ENCODE measurements at regions not wholly inside any gene's neighbourhood (a gene's known extent, or its start where the extent isn't known, plus 50 kb on each side); places are given as distances from the start of the nearest gene placed in this dataset.

GRCh38 chr7:110417611-110418010 is 673.3 kb upstream of the LRRN3 start:
- 27% methylated on average over 2 of the region's 2 CpGs for WGBS (ENCODE audit: insufficient coverage, insufficient replicate concordance, low lambda C conversion rate, missing lambda C conversion rate)
- H3K27ac ChIP-seq (ENCODE audit: control insufficient read depth, insufficient read depth), result no peak overlapping the region
- H3K36me3 ChIP-seq (ENCODE audit: control insufficient read depth in 2 of 2, insufficient read depth in 2 of 2, low read length in 1 of 2), result no peaks in the 10 kb centered on the region
- no peaks in the 10 kb centered on the region for H3K79me2 ChIP-seq (ENCODE audit: control insufficient read depth, insufficient read depth, low read length)
- H4K20me1 ChIP-seq (ENCODE audit: control insufficient read depth, insufficient read depth), result no peaks in the 10 kb centered on the region
- TF ChIP-seq ETV6 (conservative IDR thresholded peaks at IDR 0.05 in 1 of 2, IDR thresholded peaks at IDR 0.05 in 1 of 2; ENCODE audit: borderline replicate concordance in 1 of 2, low read depth in 1 of 2), result no peak
- TF ChIP-seq, protein P1, sequence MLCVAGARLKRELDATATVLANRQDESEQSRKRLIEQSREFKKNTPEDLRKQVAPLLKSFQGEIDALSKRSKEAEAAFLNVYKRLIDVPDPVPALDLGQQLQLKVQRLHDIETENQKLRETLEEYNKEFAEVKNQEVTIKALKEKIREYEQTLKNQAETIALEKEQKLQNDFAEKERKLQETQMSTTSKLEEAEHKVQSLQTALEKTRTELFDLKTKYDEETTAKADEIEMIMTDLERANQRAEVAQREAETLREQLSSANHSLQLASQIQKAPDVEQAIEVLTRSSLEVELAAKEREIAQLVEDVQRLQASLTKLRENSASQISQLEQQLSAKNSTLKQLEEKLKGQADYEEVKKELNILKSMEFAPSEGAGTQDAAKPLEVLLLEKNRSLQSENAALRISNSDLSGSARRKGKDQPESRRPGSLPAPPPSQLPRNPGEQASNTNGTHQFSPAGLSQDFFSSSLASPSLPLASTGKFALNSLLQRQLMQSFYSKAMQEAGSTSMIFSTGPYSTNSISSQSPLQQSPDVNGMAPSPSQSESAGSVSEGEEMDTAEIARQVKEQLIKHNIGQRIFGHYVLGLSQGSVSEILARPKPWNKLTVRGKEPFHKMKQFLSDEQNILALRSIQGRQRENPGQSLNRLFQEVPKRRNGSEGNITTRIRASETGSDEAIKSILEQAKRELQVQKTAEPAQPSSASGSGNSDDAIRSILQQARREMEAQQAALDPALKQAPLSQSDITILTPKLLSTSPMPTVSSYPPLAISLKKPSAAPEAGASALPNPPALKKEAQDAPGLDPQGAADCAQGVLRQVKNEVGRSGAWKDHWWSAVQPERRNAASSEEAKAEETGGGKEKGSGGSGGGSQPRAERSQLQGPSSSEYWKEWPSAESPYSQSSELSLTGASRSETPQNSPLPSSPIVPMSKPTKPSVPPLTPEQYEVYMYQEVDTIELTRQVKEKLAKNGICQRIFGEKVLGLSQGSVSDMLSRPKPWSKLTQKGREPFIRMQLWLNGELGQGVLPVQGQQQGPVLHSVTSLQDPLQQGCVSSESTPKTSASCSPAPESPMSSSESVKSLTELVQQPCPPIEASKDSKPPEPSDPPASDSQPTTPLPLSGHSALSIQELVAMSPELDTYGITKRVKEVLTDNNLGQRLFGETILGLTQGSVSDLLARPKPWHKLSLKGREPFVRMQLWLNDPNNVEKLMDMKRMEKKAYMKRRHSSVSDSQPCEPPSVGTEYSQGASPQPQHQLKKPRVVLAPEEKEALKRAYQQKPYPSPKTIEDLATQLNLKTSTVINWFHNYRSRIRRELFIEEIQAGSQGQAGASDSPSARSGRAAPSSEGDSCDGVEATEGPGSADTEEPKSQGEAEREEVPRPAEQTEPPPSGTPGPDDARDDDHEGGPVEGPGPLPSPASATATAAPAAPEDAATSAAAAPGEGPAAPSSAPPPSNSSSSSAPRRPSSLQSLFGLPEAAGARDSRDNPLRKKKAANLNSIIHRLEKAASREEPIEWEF (IDR thresholded peaks at IDR 0.05; ENCODE audit: insufficient replicate concordance, low read depth, low read length), result no peak
- TF ChIP-seq, protein P2, sequence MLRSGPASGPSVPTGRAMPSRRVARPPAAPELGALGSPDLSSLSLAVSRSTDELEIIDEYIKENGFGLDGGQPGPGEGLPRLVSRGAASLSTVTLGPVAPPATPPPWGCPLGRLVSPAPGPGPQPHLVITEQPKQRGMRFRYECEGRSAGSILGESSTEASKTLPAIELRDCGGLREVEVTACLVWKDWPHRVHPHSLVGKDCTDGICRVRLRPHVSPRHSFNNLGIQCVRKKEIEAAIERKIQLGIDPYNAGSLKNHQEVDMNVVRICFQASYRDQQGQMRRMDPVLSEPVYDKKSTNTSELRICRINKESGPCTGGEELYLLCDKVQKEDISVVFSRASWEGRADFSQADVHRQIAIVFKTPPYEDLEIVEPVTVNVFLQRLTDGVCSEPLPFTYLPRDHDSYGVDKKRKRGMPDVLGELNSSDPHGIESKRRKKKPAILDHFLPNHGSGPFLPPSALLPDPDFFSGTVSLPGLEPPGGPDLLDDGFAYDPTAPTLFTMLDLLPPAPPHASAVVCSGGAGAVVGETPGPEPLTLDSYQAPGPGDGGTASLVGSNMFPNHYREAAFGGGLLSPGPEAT (IDR thresholded peaks at IDR 0.05; ENCODE audit: low read depth), result no peak
- TF ChIP-seq POLR2A (IDR thresholded peaks at IDR 0.05; ENCODE audit: low read depth, low read length), result no peak
- TF ChIP-seq CEBPZ (IDR thresholded peaks at IDR 0.05; ENCODE audit: low read depth, low read length), result no peak
- TF ChIP-seq JUNB (IDR thresholded peaks at IDR 0.05), result no peak
- BruUV-seq (replicated peaks), result no TSS peak
- no peaks in the 10 kb centered on the region for H3K4me1 ChIP-seq (ENCODE audit: control insufficient read depth, insufficient read depth, low read length)
- ChIA-PET CTCF (no interaction called here), SMC1A (ENCODE audit: uncharacterized antibody, unreplicated experiment) (interaction anchor here (0.9 kb wide), 1 partner anchor 15 kb away, joined by 3 read pairs; no protein-coding TSS in a partner anchor), POLR2A (no interaction called here), RAD21 (ENCODE audit: unreplicated experiment) (no interaction called here)
- no peak overlapping the region for H3K4me3 ChIP-seq
- H3K27me3 ChIP-seq (replicated peaks in 1 of 2; ENCODE audit: control insufficient read depth in 2 of 2, insufficient read depth in 2 of 2, low read length in 1 of 2), result no peaks in the 10 kb centered on the region
- ATAC-seq (no peak), DNase-seq (ENCODE audit: low read depth, low spot score) (no peak), FAIRE-seq (no peak)
- H3K9ac ChIP-seq (ENCODE audit: control insufficient read depth, insufficient read depth, low read length), result no peak overlapping the region
- in situ Hi-C loops (cut with MboI), result no loop called here
- intact Hi-C loops (cut with micrococcal nuclease; ENCODE audit: unreplicated experiment), result no loop called here
- H3K4me2 ChIP-seq (ENCODE audit: control insufficient read depth, insufficient read depth), result no peak overlapping the region
- H3K9me3 ChIP-seq (replicated peaks; ENCODE audit: control insufficient read depth, insufficient read depth, low read length), result no peaks in the 10 kb centered on the region
- H2AFZ ChIP-seq (ENCODE audit: control insufficient read depth, low read depth, low read length), result no peak overlapping the region
